ENCODE measurements at regions not wholly inside any gene's neighbourhood (a gene's known extent, or its start where the extent isn't known, plus 50 kb on each side); places are given as distances from the start of the nearest gene placed in this dataset.

GRCh38 chr6:21648475-21649050 is 55.0 kb downstream of the SOX4 start:
- no peaks in the 10 kb centered on the region for H3K79me2 ChIP-seq (ENCODE audit: insufficient read depth, low read length)
- no peaks in the 10 kb centered on the region for H3K9me2 ChIP-seq (ENCODE audit: low read depth, low read length)
- no peaks in the 10 kb centered on the region; the same call in 1 of the 2 replicates for H3K36me3 ChIP-seq (ENCODE audit: insufficient read depth, low read length)
- no peak overlapping the region for H3K9ac ChIP-seq (ENCODE audit: low read length)
- H2AFZ ChIP-seq (ENCODE audit: low read length), result no peak overlapping the region
- TF ChIP-seq EZH2 (IDR thresholded peaks at IDR 0.05; ENCODE audit: borderline replicate concordance, low read length) (no peak), CTCF (IDR thresholded peaks at IDR 0.05; ENCODE audit: low read length) (no peak)
- no peaks in the 10 kb centered on the region for H4K20me1 ChIP-seq (ENCODE audit: insufficient read depth, low read length)
- no peaks in the 10 kb centered on the region for H3K9me3 ChIP-seq (ENCODE audit: low read length)
- H3K27ac ChIP-seq (ENCODE audit: low read depth, low read length, poor library complexity, severe bottlenecking), result no peak overlapping the region
- no peak overlapping the region for H3K4me3 ChIP-seq (ENCODE audit: low read depth, low read length, poor library complexity, severe bottlenecking)
- H3F3A ChIP-seq (ENCODE audit: insufficient read depth, low read length), result no peaks in the 10 kb centered on the region
- no peaks in the 10 kb centered on the region for H3K27me3 ChIP-seq (ENCODE audit: insufficient read depth, low read length)
- H3K4me1 ChIP-seq (ENCODE audit: insufficient read depth, low read length, severe bottlenecking), result no peaks in the 10 kb centered on the region
- no peak overlapping the region for H3K4me2 ChIP-seq (ENCODE audit: low read length)

- H3K36me3 ChIP-seq (ENCODE audit: insufficient read depth, low read length), result no peaks in the 10 kb centered on the region; the same call in 1 of the 2 replicates
- no peaks in the 10 kb centered on the region for H3F3A ChIP-seq (ENCODE audit: insufficient read depth, low read length)
- no peaks in the 10 kb centered on the region for H3K9me2 ChIP-seq (ENCODE audit: low read depth, low read length)
- H3K79me2 ChIP-seq (ENCODE audit: insufficient read depth, low read length), result no peaks in the 10 kb centered on the region
- H3K27me3 ChIP-seq (ENCODE audit: insufficient read depth, low read length), result no peaks in the 10 kb centered on the region
- H3K9me3 ChIP-seq (ENCODE audit: low read length), result no peaks in the 10 kb centered on the region
- TF ChIP-seq EZH2 (IDR thresholded peaks at IDR 0.05; ENCODE audit: borderline replicate concordance, low read length) (no peak), CTCF (IDR thresholded peaks at IDR 0.05; ENCODE audit: low read length) (no peak)
- no peaks in the 10 kb centered on the region for H3K4me1 ChIP-seq (ENCODE audit: insufficient read depth, low read length, severe bottlenecking)
- no peak overlapping the region for H3K27ac ChIP-seq (ENCODE audit: low read depth, low read length, poor library complexity, severe bottlenecking)
- no peak overlapping the region for H2AFZ ChIP-seq (ENCODE audit: low read length)
- H3K4me3 ChIP-seq (ENCODE audit: low read depth, low read length, poor library complexity, severe bottlenecking), result no peak overlapping the region
- H3K9ac ChIP-seq (ENCODE audit: low read length), result no peak overlapping the region
- no peak overlapping the region for H3K4me2 ChIP-seq (ENCODE audit: low read length)
- H4K20me1 ChIP-seq (ENCODE audit: insufficient read depth, low read length), result no peaks in the 10 kb centered on the region
These were observed 59.8 kb downstream of the SOX4 start for GRCh38 chr6:21653323-21653722.

- no peaks in the 10 kb centered on the region for H3K9me2 ChIP-seq (ENCODE audit: low read depth, low read length)
- no peaks in the 10 kb centered on the region for H4K20me1 ChIP-seq (ENCODE audit: insufficient read depth, low read length)
- H3K79me2 ChIP-seq (ENCODE audit: insufficient read depth, low read length), result no peaks in the 10 kb centered on the region
- H3K27me3 ChIP-seq (ENCODE audit: insufficient read depth, low read length), result no peaks in the 10 kb centered on the region
- no peak overlapping the region for H3K27ac ChIP-seq (ENCODE audit: low read depth, low read length, poor library complexity, severe bottlenecking)
- no peaks in the 10 kb centered on the region for H3F3A ChIP-seq (ENCODE audit: insufficient read depth, low read length)
- TF ChIP-seq CTCF (IDR thresholded peaks at IDR 0.05; ENCODE audit: low read length) (no peak), EZH2 (IDR thresholded peaks at IDR 0.05; ENCODE audit: borderline replicate concordance, low read length) (no peak)
- H3K9ac ChIP-seq (ENCODE audit: low read length), result no peak overlapping the region
- no peak overlapping the region for H3K4me2 ChIP-seq (ENCODE audit: low read length)
- no peaks in the 10 kb centered on the region for H3K9me3 ChIP-seq (ENCODE audit: low read length)
- no peak overlapping the region for H2AFZ ChIP-seq (ENCODE audit: low read length)
- H3K4me1 ChIP-seq (ENCODE audit: insufficient read depth, low read length, severe bottlenecking), result no peaks in the 10 kb centered on the region
- no peak overlapping the region for H3K4me3 ChIP-seq (ENCODE audit: low read depth, low read length, poor library complexity, severe bottlenecking)
- H3K36me3 ChIP-seq (ENCODE audit: insufficient read depth, low read length), result no peaks in the 10 kb centered on the region; the same call in 1 of the 2 replicates
These were observed 60.4 kb downstream of the SOX4 start for GRCh38 chr6:21653905-21654304.

All from OCI-LY1 (cell line).